ENCODE measurements at regions not wholly inside any gene's neighbourhood (a gene's known extent, or its start where the extent isn't known, plus 50 kb on each side); places are given as distances from the start of the nearest gene placed in this dataset.

DNA sequence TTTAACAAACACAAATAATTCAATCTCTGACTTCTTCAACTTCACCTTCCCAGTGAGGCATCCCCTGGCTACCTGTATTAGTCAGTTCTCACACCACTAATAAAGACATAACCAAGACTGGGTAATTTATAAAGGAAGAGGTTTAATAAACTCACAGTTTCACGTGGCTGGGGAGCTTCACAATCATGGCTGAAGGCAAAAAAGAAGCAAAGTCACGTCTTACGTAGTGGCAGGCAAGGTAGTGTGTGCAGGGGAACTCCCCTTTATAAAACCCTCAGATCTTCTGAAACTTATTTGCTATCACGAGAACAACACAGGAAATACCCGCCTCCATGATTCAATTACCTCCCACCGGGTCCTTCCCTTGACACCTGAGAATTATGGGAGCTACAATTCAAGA, 478.5 kb downstream of the ADGRL2 start:
- TF ChIP-seq CTCF (IDR thresholded peaks at IDR 0.05) = no peak
- TF ChIP-seq POLR2A (IDR thresholded peaks at IDR 0.05) = no peak
